ENCODE measurements at regions not wholly inside any gene's neighbourhood (a gene's known extent, or its start where the extent isn't known, plus 50 kb on each side); places are given as distances from the start of the nearest gene placed in this dataset.

GRCh38 chr3:24793896-24794295 is 299.2 kb upstream of the THRB start:
- no peak for DNase-seq
- BruUV-seq (replicated peaks), result no TSS peak
- H3K9me3 ChIP-seq, result no peaks in the 10 kb centered on the region
- POLR2A ChIA-PET, result no interaction called here
- no peak overlapping the region for H3K4me3 ChIP-seq (ENCODE audit: low read depth, low read length)
- intact Hi-C loops (cut with micrococcal nuclease; ENCODE audit: unreplicated experiment), result no loop called here
- H3K4me3 Mint-ChIP-seq (ENCODE audit: unreplicated experiment), result no peak overlapping the region
- no peaks in the 10 kb centered on the region for H3K36me3 ChIP-seq (ENCODE audit: control insufficient read depth, insufficient read depth, low read length)
- peaks cover 13% of the 10 kb centered on the region for H3K27me3 Mint-ChIP-seq (ENCODE audit: insufficient read depth, unreplicated experiment)
- no peak overlapping the region for H3K27ac Mint-ChIP-seq (ENCODE audit: unreplicated experiment)
- CTCF ChIA-PET, result no interaction called here
- H3K9me3 Mint-ChIP-seq (ENCODE audit: unreplicated experiment), result no peaks in the 10 kb centered on the region
- H3K4me1 Mint-ChIP-seq (ENCODE audit: low read depth, unreplicated experiment), result no peaks in the 10 kb centered on the region
- H3K36me3 Mint-ChIP-seq (ENCODE audit: insufficient read depth, unreplicated experiment), result no peaks in the 10 kb centered on the region
- H3K27me3 ChIP-seq (replicated peaks; ENCODE audit: control insufficient read depth, insufficient read depth, low read length), result no peaks in the 10 kb centered on the region; the same call in 1 of the 2 replicates
- H3K4me1 ChIP-seq, result no peaks in the 10 kb centered on the region
- TF ChIP-seq CTCF (IDR thresholded peaks at IDR 0.05; ENCODE audit: insufficient read depth in 1 of 2, low read depth in 1 of 2, low read length in 1 of 2, severe bottlenecking in 1 of 2, unreplicated experiment in 1 of 2), result no peak

GRCh38 chr3:24802614-24803013 is 308.0 kb upstream of the THRB start:
- no peak for TF ChIP-seq CTCF (IDR thresholded peaks at IDR 0.05; ENCODE audit: insufficient read depth in 1 of 2, low read depth in 1 of 2, low read length in 1 of 2, severe bottlenecking in 1 of 2, unreplicated experiment in 1 of 2)
- H3K36me3 ChIP-seq (ENCODE audit: control insufficient read depth, insufficient read depth, low read length), result no peaks in the 10 kb centered on the region
- Mint-ChIP-seq H3K27ac (ENCODE audit: unreplicated experiment) (no peak overlapping the region), H3K27me3 (ENCODE audit: insufficient read depth, unreplicated experiment) (peaks cover 11% of the 10 kb centered on the region), H3K36me3 (ENCODE audit: insufficient read depth, unreplicated experiment) (no peaks in the 10 kb centered on the region), H3K4me1 (ENCODE audit: low read depth, unreplicated experiment) (no peaks in the 10 kb centered on the region), H3K9me3 (ENCODE audit: unreplicated experiment) (no peaks in the 10 kb centered on the region), H3K4me3 (ENCODE audit: unreplicated experiment) (no peak overlapping the region)
- intact Hi-C loops (cut with micrococcal nuclease; ENCODE audit: unreplicated experiment), result no loop called here
- no peaks in the 10 kb centered on the region for H3K4me1 ChIP-seq
- H3K4me3 ChIP-seq (ENCODE audit: low read depth, low read length), result no peak overlapping the region
- H3K27me3 ChIP-seq (replicated peaks; ENCODE audit: control insufficient read depth, insufficient read depth, low read length), result no peaks in the 10 kb centered on the region
- DNase-seq, result no peak
- ChIA-PET CTCF (no interaction called here), POLR2A (no interaction called here)
- no TSS peak for BruUV-seq (replicated peaks)
- H3K9me3 ChIP-seq, result no peaks in the 10 kb centered on the region

GRCh38 chr3:24804095-24804494 is 309.4 kb upstream of the THRB start:
- no peak for TF ChIP-seq CTCF (IDR thresholded peaks at IDR 0.05; ENCODE audit: insufficient read depth in 1 of 2, low read depth in 1 of 2, low read length in 1 of 2, severe bottlenecking in 1 of 2, unreplicated experiment in 1 of 2)
- intact Hi-C loops (cut with micrococcal nuclease; ENCODE audit: unreplicated experiment), result no loop called here

More at GRCh38 chr3:24804095-24804494, 309.4 kb upstream of the THRB start:
- no peaks in the 10 kb centered on the region for H3K36me3 Mint-ChIP-seq (ENCODE audit: insufficient read depth, unreplicated experiment)
- no peaks in the 10 kb centered on the region for H3K9me3 ChIP-seq
- H3K4me3 ChIP-seq (ENCODE audit: low read depth, low read length), result no peak overlapping the region
- no peak overlapping the region for H3K4me3 Mint-ChIP-seq (ENCODE audit: unreplicated experiment)
- H3K36me3 ChIP-seq (ENCODE audit: control insufficient read depth, insufficient read depth, low read length), result no peaks in the 10 kb centered on the region
- no peak for DNase-seq
- BruUV-seq (replicated peaks), result no TSS peak
- no peak overlapping the region for H3K27ac Mint-ChIP-seq (ENCODE audit: unreplicated experiment)
- no peaks in the 10 kb centered on the region for H3K27me3 ChIP-seq (replicated peaks; ENCODE audit: control insufficient read depth, insufficient read depth, low read length)
- H3K4me1 ChIP-seq, result no peaks in the 10 kb centered on the region
- ChIA-PET CTCF (no interaction called here), POLR2A (no interaction called here)
- H3K4me1 Mint-ChIP-seq (ENCODE audit: low read depth, unreplicated experiment), result no peaks in the 10 kb centered on the region
- peaks cover 7% of the 10 kb centered on the region for H3K27me3 Mint-ChIP-seq (ENCODE audit: insufficient read depth, unreplicated experiment)
- no peaks in the 10 kb centered on the region for H3K9me3 Mint-ChIP-seq (ENCODE audit: unreplicated experiment)

Measured in Caco-2 (cell line).